Suppressor macrophage treated with lipopolysaccharide for 1 hour (primary cell): ENCODE measurements at regions not wholly inside any gene's neighbourhood (a gene's known extent, or its start where the extent isn't known, plus 50 kb on each side); places are given as distances from the start of the nearest gene placed in this dataset.
A peak's percentile ranks its signal among the peaks of the same experiment; 100 is the strongest.

Experiments
- DNase-seq, 3 donors: peaks; one replicate each; pipeline ENCODE4 v3.0.0-alpha.2; 2020 to 2022

DNA sequence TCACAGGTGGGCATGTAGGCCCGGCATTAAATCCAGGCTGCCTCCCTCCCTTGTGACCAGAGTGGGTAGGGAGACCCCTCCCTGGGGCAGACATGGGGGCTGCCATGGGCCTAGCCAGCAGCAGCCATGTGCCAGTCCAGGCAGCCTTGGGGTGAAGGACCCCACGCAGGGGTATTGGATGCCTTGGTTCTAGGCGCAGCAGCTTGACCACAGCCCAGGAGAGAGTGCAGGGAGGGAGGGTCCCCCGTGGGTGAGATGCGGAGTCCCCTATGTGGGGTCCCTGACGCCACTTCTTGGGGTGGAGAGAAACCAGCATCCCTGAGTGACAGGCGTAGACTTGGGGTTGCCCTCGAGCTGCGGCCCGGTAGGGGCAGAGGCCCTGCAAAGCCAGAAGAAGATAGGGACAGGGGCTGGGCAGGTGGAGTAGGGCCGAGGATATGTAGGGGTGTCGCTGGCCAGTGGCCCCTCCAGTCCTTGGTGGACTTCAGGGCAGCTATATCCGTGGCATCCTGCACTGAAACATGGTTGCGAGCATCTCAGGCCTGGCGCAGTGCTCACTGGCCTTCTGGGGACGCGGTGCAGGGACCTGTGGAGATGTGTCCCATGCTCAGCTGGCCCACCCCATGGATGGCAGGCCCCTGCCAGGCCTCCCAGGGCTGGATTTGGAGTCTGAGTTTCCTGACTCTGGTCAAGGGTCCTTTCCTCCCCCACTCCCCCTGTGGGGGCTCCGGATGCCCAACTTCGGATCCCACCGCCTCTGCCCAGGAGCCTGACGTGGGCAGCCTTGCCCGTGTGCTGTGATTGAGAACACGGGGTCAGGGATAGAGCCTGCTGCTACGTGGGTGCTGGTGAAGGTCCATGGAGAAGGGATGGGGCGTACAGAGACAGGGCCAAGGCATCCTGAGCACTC, 1179.8 kb downstream of the BRD1 start:
- no peak for DNase-seq

DNA sequence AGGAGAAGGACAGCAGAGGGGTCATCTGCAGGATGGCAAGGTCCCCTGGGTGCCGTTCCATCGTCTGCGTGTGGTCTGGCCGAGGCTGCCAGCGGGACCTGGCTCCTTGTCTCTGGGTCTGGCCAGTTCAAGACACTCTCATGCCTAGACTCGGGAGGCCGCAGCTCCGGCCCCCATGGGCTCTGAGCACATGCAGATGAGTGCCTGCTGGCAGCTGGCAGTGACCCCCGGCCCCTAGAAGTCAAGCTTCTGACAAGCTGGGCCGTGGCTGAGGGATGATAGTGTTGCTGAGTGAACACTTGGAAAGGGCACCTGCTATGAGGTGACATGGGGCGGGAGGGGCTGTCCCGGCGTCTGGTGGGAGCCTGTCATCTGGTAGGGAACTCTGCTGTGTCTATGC, 1180.6 kb downstream of the BRD1 start:
- no peak for DNase-seq

DNA sequence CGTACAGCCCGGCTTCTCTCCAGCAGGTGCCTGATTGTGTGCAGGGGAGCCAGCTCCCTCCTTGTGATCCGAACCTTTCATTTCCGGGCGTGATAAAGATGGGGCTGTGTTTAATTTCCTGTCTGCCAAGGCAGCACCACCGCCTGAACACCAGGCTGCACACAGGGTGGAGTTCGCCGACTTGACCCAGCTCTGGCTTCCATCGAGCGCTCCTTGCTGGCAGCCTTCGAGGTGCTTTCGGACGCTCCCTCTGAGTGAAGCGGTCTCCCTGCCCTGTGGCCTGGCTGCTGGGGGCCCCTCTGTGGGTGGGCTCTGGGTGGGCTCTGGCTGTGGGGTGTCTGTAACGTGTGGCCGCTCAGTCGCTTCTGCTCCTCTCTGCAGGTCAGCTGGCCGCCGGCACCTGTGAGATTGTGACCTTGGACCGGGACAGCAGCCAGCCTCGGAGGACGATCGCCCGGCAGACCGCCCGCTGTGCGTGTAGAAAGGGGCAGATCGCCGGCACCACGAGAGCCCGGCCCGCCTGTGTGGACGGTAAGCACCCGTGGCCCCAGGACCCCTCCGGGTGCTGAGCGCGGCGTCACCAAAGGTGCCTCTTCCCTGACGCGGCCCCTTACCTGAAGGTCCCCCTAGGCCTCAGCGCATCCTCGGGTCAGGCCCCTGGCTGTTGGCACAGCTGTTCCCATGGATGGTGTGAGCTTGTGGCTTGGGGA, 1181.3 kb downstream of the BRD1 start:
- no peak for DNase-seq

DNA sequence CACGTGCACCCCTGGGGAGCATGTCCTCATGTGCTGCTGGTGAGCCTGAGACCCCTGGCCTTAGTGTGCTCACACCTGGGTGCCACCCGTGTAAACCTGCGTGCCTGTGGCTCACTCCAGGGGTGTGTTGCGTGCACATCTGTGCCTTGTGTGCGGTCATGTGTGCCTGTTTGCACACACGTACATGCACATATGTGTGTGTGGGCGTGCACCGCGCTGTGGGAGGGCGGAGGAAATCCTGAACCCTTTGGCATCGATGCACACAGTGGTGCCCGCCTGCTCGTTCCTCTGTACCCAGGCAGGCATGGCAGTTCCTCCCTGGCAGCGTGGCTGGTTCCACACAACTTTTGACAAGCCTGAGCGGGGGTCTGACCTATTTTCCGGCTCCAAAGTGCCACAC, 1181.9 kb downstream of the BRD1 start:
- no peak for DNase-seq

DNA sequence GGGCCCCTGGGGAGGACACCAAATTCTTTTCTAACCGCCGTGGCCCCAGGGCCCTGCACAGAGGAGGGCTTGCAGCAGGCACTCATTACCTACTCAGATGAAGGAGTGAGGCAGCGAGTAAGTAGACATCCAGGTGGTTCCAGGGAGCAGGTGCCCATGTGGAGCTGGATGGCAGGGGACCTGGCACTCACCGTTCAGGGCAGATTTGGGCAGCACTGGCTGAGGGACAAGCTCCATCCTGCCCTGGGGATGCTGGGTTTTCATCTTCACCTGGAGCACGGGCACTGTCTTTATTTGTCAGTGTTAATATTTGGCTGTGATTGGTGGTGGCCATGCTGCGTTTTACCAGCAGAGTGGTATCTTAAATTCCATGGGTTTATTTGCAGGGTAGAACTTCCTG, 1182.7 kb downstream of the BRD1 start:
- no peak for DNase-seq

DNA sequence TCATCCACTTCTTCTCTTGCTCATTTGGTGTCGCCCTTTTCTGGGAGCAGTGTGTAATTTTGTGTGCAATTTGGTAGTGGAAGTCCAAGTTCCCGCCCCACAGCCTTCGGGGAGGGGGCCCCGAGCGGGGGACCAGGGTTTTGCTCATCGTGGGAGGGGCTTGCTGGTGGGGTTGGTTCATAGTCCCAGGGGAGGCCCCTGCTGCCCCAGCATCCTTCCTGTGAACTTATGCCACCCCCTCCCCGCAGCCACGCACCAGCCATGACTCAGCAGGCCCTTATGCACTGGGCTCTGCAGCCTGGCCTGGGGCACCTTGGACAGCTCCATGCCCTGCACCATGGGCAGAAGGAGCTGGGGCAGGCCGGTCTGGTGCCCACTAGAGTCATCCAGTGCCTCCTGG, 1183.6 kb downstream of the BRD1 start:
- DNase-seq: peak in 2 of 3 donors; percentile 10 to 19

DNA sequence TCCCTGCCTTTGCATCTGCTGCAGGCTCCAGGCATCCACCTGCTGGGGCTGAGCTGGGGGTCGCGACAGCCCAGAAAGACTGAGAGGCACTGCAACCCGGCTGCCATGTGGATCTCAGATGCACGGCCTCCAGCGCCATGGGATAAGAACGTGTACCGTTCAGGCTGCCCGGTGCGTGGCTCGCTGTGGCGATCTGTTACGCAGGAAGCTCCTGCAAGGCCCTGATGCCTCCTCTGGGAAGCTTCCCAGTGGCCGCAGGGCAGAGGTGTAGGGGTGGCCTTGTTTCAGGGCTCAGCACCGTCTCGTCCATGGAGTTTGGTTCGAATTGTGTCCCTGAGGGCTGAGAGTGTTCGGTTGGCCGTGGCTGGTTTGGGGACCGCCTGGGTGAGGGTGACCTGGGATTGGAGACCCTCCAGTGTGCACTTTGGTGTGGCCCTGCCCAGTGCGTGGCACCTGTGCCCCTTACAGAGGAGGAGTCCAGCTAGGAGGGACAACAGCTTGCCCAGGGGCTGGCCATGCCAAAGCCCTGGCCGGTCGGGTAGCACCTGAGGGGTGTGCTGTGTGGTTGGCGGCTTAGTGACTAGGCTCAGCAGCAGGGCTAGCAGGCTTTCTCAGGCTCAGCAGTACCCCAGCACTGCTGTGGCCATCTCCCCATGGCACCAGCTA, 1184.5 kb downstream of the BRD1 start:
- DNase-seq: no peak

DNA sequence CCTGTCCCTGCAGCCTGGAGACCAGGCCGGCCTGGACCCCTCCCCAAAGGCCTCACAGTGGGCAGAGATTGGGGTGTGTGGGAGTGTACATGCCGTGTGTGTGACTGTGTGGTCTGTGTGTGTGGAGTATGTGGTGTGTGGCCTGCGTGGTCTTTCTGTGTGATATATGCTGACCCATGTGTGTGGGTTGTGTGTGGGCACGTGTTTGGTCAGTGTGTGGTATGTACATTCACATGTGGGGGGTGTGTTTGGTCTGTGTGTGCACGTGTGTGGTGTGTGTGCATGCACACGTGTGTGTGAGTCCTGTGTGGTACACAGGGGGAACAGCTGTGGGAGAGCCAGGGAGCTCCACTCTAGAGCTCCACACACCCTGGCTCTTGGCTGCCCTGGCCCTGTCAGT, 1185.1 kb downstream of the BRD1 start:
- DNase-seq: no peak

DNA sequence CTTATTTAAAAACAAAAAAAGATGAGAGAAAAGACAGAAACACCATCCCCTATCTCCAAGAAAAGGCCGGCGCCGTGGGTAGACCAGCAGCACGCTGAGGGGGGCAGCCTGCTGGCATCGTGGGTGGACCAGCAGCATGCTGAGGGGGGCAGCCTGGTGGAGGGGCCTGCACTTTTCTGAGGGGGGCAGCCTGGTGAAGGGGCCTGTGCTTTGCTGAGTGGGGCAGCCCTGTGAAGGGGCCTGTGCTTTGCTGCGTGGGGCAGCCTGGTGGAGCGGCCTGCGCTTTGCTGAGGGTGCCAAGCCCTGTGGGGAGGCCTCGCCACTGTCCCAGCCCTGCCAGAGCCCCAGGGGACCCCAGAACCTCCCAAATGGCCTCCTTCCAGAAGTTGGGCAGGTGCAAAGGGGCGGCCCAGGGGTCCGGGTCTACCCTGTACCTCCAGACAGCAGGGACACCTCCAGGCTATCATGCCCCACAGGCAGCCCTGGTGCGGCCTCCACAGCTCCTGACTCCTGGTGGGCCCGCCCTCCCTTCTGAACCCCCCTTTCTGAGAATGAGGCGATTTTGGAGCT, 1185.7 kb downstream of the BRD1 start:
- DNase-seq: no peak

DNA sequence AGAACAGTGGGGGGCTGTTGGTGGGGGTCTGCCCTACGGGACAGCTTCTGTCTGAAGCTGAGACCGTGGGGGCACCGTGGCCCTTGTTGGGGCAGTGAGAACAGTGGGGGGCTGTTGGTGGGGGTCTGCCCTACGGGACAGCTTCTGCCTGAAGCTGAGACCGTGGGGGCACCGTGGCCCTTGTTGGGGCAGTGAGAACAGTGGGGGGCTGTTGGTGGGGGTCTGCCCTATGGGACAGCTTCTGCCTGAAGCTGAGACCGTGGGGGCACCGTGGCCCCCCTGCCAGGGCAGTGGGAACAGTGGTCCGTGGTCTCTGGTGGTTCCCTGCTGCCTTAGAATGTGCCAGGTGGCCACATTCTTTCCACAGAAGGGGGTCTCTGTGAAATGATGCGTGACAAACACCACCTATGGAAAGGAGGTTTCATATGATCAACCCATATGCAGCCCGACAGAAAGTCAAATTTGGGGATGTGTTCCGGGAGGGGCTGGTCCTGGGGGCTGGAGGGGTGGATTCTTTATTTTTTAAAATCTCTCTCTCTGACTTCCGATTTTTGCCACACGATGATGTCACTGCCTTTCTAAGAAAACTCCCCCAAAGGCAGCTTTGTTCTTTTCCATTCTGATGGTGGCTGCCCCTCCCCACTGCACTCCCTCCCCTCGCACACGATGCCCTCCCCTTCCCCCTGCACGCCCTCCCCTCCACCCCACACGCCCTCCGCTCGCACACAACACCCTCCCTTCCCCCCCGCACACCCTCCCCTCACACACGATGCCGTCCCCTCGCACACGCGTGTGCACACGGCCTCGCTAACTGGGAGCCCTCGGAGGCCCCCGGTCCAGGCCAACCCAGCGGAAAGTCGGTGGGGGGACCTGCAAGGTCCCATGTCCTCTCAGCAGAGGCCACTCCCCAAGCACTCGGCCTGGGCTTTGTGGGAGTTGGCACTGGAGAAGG, 1186.5 kb downstream of the BRD1 start:
- DNase-seq: no peak

DNA sequence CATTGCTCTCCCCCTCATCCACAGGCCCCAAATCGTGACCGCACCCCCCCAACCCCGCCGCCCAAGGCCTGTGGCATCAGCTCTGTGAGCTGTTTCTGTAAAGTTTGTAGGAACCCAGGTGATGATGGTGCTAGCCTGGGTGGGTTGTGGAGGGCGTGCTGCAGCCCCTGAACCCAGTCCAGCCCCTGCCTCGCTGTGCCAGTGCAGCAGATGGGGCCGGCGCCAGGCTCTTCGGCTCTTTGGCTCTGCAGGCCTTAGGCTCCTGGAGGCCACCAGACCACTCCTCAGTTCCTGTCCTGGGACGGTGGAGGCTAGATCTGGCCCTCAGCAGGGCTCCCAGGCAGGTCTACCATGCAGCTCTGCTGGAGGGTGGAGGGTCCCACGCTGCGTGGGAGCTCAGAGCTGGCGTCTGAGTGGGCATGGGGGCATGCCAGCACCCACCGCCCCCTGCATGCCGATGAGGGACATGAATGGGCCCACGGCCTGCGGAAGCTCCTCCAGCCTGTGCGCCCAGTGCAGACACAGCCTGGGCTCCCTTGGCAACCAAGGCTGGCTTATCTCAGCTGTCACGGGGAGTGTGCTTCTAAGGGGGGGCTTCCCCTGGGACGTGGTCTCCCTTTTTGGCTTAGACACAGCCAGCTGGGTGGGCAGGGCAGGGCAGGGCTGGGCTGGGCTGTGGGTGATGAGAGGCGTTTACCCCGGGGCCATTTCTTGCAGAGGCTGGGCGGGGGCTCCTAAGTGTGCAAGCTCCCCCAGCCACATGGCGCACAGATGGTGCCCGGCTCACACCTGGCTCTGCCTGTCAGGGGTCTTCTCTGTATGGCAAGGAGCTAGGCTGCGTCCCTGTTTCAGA, 1187.6 kb downstream of the BRD1 start:
- DNase-seq: no peak

DNA sequence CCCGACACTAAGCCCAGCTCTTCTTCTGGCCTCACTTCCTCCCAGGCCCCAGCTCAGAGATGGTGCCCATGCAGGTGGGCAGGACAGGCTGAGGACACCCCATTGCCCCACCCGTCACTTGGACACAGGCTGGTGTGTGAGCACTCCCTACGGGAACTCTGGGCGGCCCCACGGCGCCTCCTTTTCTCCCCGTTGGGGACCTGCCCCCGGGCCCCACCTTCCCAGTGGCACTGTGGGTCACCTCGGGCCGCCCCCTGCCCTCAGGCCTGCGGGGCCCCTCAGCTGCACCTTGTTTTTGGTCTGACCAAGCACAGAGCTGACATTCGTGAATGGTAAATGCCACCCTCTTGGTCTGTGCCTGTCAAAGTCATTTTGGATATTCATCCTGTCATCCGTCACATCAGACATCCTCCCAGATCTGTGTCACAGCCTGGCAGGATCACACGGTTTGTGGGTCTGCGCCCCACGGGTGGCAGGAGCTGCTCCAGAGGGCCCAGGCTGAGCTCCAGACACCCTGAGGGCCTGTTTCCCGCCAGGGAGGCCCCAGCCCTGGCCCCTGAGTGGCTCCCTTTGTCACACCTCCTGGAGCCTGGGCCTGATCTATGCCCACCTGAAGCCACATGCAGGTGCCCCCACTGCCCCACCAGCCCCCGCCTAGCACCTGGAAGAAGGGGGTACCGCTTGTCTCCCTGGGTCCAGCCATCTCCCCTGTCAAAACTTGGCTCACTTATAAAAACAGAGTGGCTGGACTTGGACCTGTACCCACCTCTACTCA, 1188.5 kb downstream of the BRD1 start:
- DNase-seq: no peak

DNA sequence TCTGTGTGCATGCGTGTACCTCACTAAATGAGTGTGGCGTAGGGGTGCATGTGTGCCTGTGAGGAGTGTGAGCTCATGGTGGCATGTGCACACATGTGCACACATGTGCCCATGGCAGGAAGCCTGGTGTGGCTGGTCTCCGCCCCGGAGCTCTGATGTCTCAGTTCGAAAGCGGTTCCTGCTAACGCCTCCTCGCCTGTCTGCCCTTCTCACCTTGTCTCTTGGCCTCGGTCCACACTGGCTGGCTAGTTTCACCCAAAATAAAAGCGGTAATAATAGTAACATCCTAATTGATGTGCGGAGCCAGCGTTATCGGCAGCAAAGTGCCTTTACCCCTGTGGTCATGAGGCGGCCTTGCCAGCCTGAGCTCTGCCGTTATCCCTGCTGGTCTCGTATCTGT, 1190.4 kb downstream of the BRD1 start:
- no peak for DNase-seq

DNA sequence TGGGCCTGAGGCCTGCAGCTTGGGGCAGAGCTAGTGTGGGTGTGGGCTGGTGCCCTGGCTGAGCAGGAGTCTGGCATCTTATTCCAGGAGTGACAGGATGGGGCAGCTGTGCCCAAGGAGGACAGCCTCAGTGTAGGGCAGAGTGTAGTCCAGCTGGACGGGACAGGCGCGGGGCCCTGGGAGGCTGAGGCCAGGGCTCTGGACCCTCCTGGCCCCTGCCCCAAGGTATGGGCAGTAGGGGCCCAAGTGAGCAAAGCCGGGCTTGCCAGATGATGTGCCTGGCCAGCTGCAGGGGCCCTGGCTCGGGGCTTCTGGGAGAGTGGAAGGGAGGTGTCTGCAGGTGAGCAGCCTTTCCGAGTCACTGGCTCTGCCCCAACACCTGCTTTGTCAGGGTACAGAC, 1190.9 kb downstream of the BRD1 start:
- DNase-seq: no peak

DNA sequence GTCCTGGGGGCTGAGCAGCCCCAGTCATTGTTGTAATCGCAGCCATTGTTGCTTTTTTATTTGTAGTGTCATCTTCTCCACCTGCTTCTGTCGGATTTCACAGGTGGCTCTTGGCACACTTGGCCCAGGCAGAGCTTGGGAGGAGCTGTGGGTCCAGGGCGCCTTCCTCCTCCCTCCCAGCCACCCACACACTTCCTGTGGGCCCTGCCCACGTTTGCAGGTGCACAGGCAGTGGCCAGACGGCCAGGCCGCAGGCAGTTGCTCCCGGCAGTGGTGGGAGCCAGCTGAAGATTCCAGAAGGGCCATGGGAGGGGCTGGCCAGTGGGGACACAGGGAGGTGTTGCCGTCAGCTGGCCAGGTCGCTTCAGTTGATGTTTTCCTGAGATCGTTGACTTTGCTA, 1191.9 kb downstream of the BRD1 start:
- no peak for DNase-seq

DNA sequence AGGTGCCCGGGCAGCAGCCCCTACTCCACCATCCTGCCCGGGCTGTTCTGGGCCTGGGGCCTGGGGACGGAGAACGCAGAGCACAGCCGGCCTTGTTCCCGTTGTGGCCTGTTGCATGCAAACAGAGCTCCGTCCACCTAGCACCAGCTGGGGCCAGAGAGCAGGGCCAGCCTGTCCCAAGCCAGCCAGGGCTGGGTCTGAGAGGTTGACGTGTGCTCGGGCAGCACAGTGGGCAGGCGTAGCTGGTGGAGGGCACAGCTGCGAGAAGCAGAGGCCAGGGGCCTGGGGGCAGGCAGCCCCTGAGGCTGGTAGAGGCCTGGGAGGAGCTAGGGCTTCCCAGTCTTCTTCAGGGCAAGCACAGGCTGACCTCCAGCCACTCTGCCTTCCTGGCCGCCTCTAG, 1192.6 kb downstream of the BRD1 start:
- DNase-seq: no peak

DNA sequence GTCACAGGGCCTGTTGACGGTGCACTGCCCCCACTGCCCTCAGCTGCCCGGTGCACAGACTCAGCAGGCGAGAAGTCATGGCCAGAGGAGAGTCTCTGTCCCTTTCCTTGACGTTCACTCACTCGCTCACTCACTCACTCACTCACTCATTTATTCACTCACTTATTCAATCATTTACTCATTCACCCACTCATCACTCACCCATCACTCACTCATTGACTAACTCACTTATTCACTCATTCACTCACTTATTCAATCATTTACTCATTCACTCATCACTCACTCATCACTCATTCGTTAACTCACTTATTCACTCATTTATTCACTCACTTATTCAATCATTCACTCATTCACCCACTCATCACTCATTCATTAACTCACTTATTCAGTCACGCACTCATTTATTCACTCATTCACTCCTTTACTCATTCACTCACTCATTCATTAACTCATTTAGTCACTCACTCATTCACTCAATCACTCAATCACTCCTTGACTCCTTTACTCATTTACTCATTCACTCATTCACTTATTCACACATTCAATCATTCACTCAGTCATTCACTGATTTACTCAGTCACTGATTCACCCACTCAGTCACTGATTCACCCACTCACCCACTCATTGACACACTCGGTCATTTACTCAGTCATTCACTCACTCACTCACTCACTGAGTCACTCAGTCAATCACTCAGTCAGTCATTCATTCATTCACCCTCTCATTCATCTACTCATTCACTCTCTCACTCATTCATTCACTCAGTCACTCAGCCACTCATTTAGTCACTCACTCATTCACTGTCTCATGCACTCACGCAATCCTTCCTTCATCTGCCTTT, 1193.5 kb downstream of the BRD1 start:
- DNase-seq: no peak

DNA sequence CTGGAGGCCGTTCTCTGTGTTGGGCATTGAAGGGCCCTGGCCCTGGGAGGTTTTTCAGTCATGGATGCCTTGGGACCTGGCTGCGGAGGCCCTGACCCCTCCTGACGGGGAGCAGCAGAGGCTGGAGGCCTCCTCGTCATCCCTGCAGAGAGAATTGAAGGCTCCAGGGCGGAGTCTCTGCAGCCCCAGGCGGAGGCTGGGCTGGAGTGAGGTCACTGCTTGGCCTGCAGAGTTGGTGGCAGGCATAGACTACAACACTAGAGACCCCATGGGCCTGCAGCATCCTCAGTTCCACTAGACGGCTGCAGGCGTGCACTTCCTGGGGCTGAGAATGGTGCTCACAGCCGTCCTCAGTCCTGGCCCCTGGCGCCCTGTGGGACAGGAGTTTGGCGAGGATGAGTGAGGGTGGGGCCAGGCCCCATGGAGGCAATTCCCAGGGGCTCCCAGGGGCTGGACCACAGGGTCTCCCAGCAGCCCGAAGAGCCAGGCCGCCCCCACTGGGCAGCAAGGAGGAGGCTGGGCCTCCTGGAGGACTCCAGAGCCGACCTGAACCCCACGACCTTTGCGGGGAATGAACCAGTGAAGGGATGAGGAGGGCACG, 1194.9 kb downstream of the BRD1 start:
- no peak for DNase-seq

DNA sequence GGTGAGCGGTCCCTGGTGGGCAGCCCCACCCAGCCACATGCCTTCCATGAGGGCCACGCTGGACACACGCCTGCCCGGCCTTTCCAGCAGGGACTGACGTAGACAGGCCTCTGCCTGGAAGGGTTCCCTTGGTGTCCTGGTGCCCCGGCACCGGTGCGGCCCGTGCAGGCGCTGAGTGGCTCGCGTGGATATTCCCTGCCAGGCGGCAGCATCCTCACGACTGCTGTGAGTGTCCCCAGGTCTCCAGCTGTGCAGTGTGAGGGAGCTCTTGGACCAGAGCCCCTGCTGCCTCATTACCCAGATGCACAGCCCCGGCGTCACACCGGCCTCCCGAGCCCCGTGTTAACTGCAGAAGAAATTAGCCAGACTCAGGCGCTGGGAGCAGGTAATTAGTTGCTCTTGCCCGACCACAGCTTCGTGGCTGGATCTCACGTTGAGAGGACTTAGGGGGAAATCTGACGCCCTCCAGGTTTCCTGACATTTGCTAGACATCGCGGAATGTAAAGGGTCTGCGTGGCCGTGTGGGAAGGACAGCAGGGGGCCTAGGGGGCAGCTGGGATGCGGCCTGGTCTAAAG, 1196.3 kb downstream of the BRD1 start:
- DNase-seq: no peak
